H7 (cell line): ENCODE measurements at regions not wholly inside any gene's neighbourhood (a gene's known extent, or its start where the extent isn't known, plus 50 kb on each side); places are given as distances from the start of the nearest gene placed in this dataset.
"Not testable (repeated sequence)": the region's sequence is repeated elsewhere in the genome, so short reads cannot be mapped to it uniquely, and the experiment has no call there.

ENCODE experiments used
- DNase-seq: peaks from one replicate; pipeline ENCODE4 v3.0.0; 2012
- H3K27me3 ChIP-seq: 2 replicates; pipeline ENCODE4 v1.6.0; 2011; ENCODE audit warnings: mild to moderate bottlenecking, low read length; ENCODE audit not compliant: control insufficient read depth, insufficient read depth
- H3K36me3 ChIP-seq: replicated peaks from 2 replicates; pipeline ENCODE4 v1.5.1; 2011; ENCODE audit warnings: low read length; ENCODE audit not compliant: control insufficient read depth, insufficient read depth
- H3K4me3 ChIP-seq: 2 replicates; pipeline ENCODE4 v1.5.1; 2011; ENCODE audit warnings: low read depth, mild to moderate bottlenecking, control low read depth, low read length, moderate library complexity; ENCODE audit not compliant: insufficient read depth

GRCh38 chr17:21470422-21470821 lies 94.3 kb downstream of the KCNJ12 start:
- H3K27me3 ChIP-seq, H3K36me3 ChIP-seq, DNase-seq, H3K4me3 ChIP-seq: not testable (repeated sequence)

- H3K36me3 ChIP-seq: no peaks in the 10 kb centered on the region
- no peak for DNase-seq
- no peak overlapping the region for H3K4me3 ChIP-seq
- no peaks in the 10 kb centered on the region for H3K27me3 ChIP-seq
Observed at GRCh38 chr17:21470861-21471260, 94.7 kb downstream of the KCNJ12 start.

DNA sequence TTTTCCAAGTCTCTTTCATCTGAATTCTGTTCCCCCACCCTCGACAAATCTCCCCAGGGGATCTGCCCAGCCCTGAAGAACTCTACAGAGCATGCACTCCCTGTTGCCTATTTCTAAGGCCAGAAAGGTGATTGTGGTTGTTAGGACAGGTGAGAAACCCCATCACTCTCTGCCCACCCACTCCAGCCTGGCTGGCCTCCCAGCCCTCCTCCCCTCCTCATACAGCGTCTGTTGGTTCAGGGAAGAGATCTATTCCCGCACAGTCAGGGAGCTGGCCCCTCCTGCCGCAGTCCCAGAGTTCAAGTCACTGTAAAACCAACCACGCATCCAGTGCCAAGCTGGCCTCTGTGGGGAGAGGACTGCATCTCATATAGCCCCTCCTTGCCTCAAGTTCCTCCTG lies 98.7 kb downstream of the KCNJ12 start:
- DNase-seq: no peak
- Histone ChIP-seq H3K36me3 (no peaks in the 10 kb centered on the region), H3K27me3 (no peaks in the 10 kb centered on the region), H3K4me3 (no peak overlapping the region)

DNA sequence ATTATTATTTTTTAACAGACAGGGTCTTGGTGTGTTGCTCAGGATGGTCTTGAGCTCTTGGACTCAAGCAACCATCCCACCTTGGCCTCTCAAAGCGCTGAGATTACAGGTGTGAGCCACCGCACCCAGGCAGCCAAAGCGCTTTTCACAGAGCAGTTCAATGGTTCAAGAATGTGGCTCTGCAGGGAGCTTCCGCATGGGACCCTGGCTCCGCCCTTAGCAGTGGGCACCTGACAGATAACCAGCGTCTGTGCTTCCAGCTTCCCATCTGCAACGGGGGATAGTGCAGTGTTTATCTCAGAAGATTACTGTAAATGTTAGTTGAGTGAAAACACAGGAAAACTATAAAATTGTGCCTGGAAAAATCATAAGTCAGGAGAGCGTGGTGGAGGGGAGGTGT lies 99.4 kb downstream of the KCNJ12 start:
- Histone ChIP-seq H3K4me3 (no peak overlapping the region), H3K27me3 (no peaks in the 10 kb centered on the region), H3K36me3 (no peaks in the 10 kb centered on the region)
- DNase-seq: peak; percentile 43

- no peak for DNase-seq
- no peaks in the 10 kb centered on the region for H3K27me3 ChIP-seq
Observed at GRCh38 chr17:21476867-21477266, 100.7 kb downstream of the KCNJ12 start.

DNA sequence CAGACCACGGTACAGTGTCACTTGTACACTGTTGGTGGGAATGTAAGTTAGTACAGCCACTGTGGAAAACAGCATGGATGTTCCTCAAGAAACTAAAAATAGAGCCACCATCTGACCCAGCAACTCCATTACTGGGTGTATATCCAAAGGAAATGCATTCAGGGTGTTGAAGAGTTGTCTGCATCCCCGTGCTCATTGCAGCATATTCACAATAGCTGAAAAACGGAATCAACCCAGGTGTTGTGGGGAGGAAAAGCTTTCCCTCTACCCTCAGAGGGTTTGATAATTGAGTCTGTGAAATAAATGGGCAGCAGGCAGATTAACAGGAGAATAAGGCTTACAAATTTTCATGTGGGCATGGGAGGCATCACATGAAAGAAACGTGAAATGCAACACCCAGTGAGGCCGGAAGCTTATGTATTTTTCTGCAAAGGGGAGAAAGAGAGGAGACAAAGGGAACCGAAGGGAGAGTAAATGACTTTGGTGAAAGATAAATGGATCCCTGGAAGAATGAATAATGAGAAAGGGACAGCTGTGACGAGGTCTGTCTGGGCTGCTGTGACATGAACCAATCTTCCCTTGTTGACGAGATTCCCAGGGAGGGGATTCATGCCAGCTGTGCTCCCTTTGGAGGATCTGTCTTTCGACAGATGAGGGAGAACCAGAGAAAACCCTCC lies 106.2 kb downstream of the KCNJ12 start:
- no peaks in the 10 kb centered on the region for H3K27me3 ChIP-seq
- no peaks in the 10 kb centered on the region for H3K36me3 ChIP-seq
- no peak overlapping the region for H3K4me3 ChIP-seq
- DNase-seq: no peak

More at GRCh38 chr17:21476867-21477266, 100.7 kb downstream of the KCNJ12 start:
- Histone ChIP-seq H3K36me3 (no peaks in the 10 kb centered on the region), H3K4me3 (no peak overlapping the region)

DNA sequence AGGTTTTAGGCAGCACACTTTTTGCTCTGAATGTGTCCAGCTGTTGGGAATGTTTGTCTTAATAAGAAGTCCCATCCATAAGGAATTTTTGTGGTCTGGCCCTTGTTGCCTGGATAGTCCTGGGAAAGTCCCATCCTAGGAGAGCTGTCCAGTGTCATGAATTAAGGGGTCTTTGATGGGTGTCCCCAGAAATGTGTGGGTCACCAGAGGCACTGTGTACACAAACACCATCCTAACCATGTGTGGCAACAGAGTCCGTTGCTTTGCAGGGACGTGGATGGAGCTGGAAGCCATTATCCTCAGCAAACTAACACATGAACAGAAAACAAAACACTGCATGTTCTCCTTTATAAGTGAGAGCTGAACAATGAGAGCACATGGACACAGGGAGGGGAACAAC lies 111.9 kb downstream of the KCNJ12 start:
- not testable (repeated sequence) for H3K36me3 ChIP-seq, H3K4me3 ChIP-seq, DNase-seq, H3K27me3 ChIP-seq

- DNase-seq: no peak
- no peaks in the 10 kb centered on the region for H3K27me3 ChIP-seq
- H3K36me3 ChIP-seq: no peaks in the 10 kb centered on the region
- H3K4me3 ChIP-seq: no peak overlapping the region
Observed at GRCh38 chr17:21493993-21494392, 117.8 kb downstream of the KCNJ12 start.

- H3K27me3 ChIP-seq: no peaks in the 10 kb centered on the region
- no peak overlapping the region for H3K4me3 ChIP-seq
- DNase-seq: no peak
Observed at GRCh38 chr17:21495281-21495680, 119.1 kb downstream of the KCNJ12 start.

GRCh38 chr17:21500064-21500463 lies 123.9 kb downstream of the KCNJ12 start:
- no peak overlapping the region for H3K4me3 ChIP-seq

More at GRCh38 chr17:21495281-21495680, 119.1 kb downstream of the KCNJ12 start:
- no peaks in the 10 kb centered on the region for H3K36me3 ChIP-seq

GRCh38 chr17:21501927-21502700 lies 126.0 kb downstream of the KCNJ12 start:
- H3K36me3 ChIP-seq, H3K4me3 ChIP-seq, H3K27me3 ChIP-seq, DNase-seq: not testable (repeated sequence)

More at GRCh38 chr17:21500064-21500463, 123.9 kb downstream of the KCNJ12 start:
- H3K36me3 ChIP-seq: no peaks in the 10 kb centered on the region
- no peaks in the 10 kb centered on the region for H3K27me3 ChIP-seq
- peak; percentile 41 for DNase-seq

- no peak overlapping the region for H3K4me3 ChIP-seq
- peak; percentile 54 for DNase-seq
- no peaks in the 10 kb centered on the region for H3K36me3 ChIP-seq
- peaks cover 6% of the 10 kb centered on the region for H3K27me3 ChIP-seq
Observed at GRCh38 chr17:21505819-21506815, 130.0 kb downstream of the KCNJ12 start.

DNA sequence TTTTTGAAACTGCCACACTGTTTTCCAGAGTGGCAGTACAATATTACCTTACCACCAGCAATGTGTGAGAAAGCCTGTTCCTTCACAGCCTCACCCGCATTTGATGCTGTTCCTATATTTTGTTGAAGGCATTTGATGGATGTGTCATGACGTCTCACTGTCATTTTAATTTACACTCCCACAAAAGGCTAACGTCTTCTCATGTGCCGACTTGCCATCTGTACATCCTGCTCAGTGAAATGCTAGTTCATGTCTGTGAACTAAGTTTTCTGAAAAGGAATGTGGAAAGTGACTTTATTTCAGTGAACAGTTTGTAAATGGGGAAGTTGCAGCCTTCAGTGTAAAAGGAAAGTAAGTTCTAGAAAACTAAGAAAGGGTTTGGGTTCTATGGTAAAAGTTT lies 131.6 kb downstream of the KCNJ12 start:
- peaks cover 18% of the 10 kb centered on the region for H3K27me3 ChIP-seq
- not testable (repeated sequence) for DNase-seq, H3K36me3 ChIP-seq, H3K4me3 ChIP-seq

GRCh38 chr17:21508211-21508610 lies 132.1 kb downstream of the KCNJ12 start:
- DNase-seq: no peak
- Histone ChIP-seq H3K4me3 (no peak overlapping the region), H3K36me3 (no peaks in the 10 kb centered on the region), H3K27me3 (peaks cover 19% of the 10 kb centered on the region)
